ENCODE measurements at regions not wholly inside any gene's neighbourhood (a gene's known extent, or its start where the extent isn't known, plus 50 kb on each side); places are given as distances from the start of the nearest gene placed in this dataset.

- H3K4me3 ChIP-seq (ENCODE audit: severe bottlenecking): no peak overlapping the region
- TF ChIP-seq CTCF (IDR thresholded peaks at IDR 0.05; ENCODE audit: poor library complexity, severe bottlenecking): no peak
- no peaks in the 10 kb centered on the region for H3K36me3 ChIP-seq (ENCODE audit: low read depth)
- H3K9me3 ChIP-seq (ENCODE audit: severe bottlenecking): no peaks in the 10 kb centered on the region
- no peak overlapping the region for H3K27ac ChIP-seq (ENCODE audit: poor library complexity, severe bottlenecking)
- no peaks in the 10 kb centered on the region for H3K27me3 ChIP-seq (ENCODE audit: insufficient read depth, poor library complexity, severe bottlenecking)
- H3K4me1 ChIP-seq (ENCODE audit: insufficient read depth, poor library complexity, severe bottlenecking): no peaks in the 10 kb centered on the region
- ATAC-seq (ENCODE audit: low read depth): no peak
- DNase-seq (ENCODE audit: low spot score): no peak
Observed at GRCh38 chr11:42526426-42526825, 785.4 kb upstream of the API5 start.

DNA sequence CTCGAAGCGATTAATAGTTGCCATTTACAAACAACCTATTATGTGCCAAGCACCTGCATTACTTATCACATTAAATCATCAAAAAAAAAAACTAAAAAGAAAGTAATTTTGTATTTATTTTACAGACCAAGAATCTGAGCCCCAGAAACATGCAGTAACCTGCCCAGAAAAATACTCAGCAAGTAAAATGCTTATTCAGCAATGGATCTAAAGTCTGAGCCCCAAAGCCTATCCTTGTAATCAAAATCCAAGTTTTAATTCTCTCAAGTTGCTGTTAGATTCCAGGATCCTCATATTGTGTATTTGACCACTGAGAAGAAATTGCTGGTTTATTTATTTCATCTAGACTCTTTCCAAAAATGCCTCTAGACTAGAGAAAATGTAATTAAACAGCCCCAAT lies 783.3 kb upstream of the API5 start:
- no peaks in the 10 kb centered on the region for H3K27me3 ChIP-seq (ENCODE audit: insufficient read depth, poor library complexity, severe bottlenecking)
- H3K36me3 ChIP-seq (ENCODE audit: low read depth): no peaks in the 10 kb centered on the region
- H3K4me3 ChIP-seq (ENCODE audit: severe bottlenecking): no peak overlapping the region
- no peaks in the 10 kb centered on the region for H3K9me3 ChIP-seq (ENCODE audit: severe bottlenecking)
- ATAC-seq (ENCODE audit: low read depth): no peak
- H3K4me1 ChIP-seq (ENCODE audit: insufficient read depth, poor library complexity, severe bottlenecking): no peaks in the 10 kb centered on the region
- DNase-seq (ENCODE audit: low spot score): no peak
- H3K27ac ChIP-seq (ENCODE audit: poor library complexity, severe bottlenecking): no peak overlapping the region
- TF ChIP-seq CTCF (IDR thresholded peaks at IDR 0.05; ENCODE audit: poor library complexity, severe bottlenecking): no peak

DNA sequence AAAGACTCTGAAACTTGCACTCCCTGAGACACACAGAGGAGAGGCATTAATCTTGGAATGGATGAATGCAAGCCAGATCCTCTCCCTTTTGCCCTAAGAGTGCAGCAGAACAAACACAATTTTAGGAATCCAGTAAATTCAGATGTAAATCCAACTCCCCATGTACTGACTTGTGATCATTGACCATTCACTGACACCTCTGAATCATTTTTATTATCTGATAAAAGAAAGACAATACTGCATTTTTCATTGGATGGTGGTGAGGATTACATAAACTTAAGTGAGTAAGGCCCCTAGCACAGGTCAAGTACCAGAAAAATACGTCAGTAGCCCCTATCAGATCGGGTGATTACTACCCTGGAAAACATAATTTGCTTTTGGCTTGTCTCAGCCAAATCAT lies 782.9 kb upstream of the API5 start:
- H3K4me3 ChIP-seq (ENCODE audit: severe bottlenecking): no peak overlapping the region
- H3K27me3 ChIP-seq (ENCODE audit: insufficient read depth, poor library complexity, severe bottlenecking): no peaks in the 10 kb centered on the region
- no peak for TF ChIP-seq CTCF (IDR thresholded peaks at IDR 0.05; ENCODE audit: poor library complexity, severe bottlenecking)
- no peak overlapping the region for H3K27ac ChIP-seq (ENCODE audit: poor library complexity, severe bottlenecking)
- H3K36me3 ChIP-seq (ENCODE audit: low read depth): no peaks in the 10 kb centered on the region
- H3K4me1 ChIP-seq (ENCODE audit: insufficient read depth, poor library complexity, severe bottlenecking): no peaks in the 10 kb centered on the region
- no peaks in the 10 kb centered on the region for H3K9me3 ChIP-seq (ENCODE audit: severe bottlenecking)
- no peak for DNase-seq (ENCODE audit: low spot score)
- no peak for ATAC-seq (ENCODE audit: low read depth)

DNA sequence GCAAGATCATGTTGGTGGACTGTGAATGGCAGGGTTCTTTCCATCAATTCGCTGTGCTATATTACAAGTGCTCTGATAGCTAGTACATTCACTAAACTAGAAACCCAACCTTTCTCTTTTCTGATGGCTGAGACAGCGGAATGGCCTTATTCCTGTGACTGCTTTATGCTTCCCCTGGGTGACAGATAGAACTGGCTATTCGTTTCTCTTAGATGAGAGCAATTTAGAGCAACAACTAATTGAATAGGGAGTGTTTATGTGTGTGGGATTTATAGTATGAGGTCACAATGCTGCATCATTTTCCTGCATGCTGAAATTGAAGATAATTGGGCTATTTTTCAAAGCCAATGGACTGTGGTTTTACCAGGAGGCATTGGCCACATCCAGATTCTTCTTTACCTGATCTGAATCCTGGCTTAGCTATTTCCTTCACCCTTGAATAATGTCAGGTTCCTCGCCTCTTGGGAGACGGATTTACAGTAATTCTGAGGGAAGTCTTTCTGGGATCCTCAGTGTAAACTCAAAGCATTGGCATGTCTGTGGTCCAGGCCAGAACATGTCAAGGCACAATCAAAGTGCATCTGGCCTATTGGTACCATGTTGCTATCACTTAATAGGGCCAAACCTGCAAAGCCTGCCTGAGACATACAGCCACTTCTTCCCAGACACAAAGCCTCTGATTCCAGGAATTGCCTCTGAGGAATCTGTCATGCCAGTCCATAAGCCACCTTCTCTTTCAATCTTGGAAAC lies 775.0 kb upstream of the API5 start:
- DNase-seq (ENCODE audit: low spot score): no peak
- Histone ChIP-seq H3K4me3 (ENCODE audit: severe bottlenecking) (no peak overlapping the region), H3K36me3 (ENCODE audit: low read depth) (no peaks in the 10 kb centered on the region), H3K27ac (ENCODE audit: poor library complexity, severe bottlenecking) (no peak overlapping the region), H3K9me3 (ENCODE audit: severe bottlenecking) (no peaks in the 10 kb centered on the region), H3K27me3 (ENCODE audit: insufficient read depth, poor library complexity, severe bottlenecking) (no peaks in the 10 kb centered on the region), H3K4me1 (ENCODE audit: insufficient read depth, poor library complexity, severe bottlenecking) (no peaks in the 10 kb centered on the region)
- ATAC-seq (ENCODE audit: low read depth): no peak
- TF ChIP-seq CTCF (IDR thresholded peaks at IDR 0.05; ENCODE audit: poor library complexity, severe bottlenecking): no peak

- no peaks in the 10 kb centered on the region for H3K36me3 ChIP-seq (ENCODE audit: low read depth)
- ATAC-seq (ENCODE audit: low read depth) (no peak), DNase-seq (ENCODE audit: low spot score) (no peak)
- H3K9me3 ChIP-seq (ENCODE audit: severe bottlenecking): no peaks in the 10 kb centered on the region
- H3K27me3 ChIP-seq (ENCODE audit: insufficient read depth, poor library complexity, severe bottlenecking): no peaks in the 10 kb centered on the region
- H3K4me3 ChIP-seq (ENCODE audit: severe bottlenecking): no peak overlapping the region
- no peak overlapping the region for H3K27ac ChIP-seq (ENCODE audit: poor library complexity, severe bottlenecking)
- H3K4me1 ChIP-seq (ENCODE audit: insufficient read depth, poor library complexity, severe bottlenecking): no peaks in the 10 kb centered on the region
- TF ChIP-seq CTCF (IDR thresholded peaks at IDR 0.05; ENCODE audit: poor library complexity, severe bottlenecking): no peak
Observed at GRCh38 chr11:42542336-42542735, 769.5 kb upstream of the API5 start.
